ENCODE measurements at regions not wholly inside any gene's neighbourhood (a gene's known extent, or its start where the extent isn't known, plus 50 kb on each side); places are given as distances from the start of the nearest gene placed in this dataset.

DNA sequence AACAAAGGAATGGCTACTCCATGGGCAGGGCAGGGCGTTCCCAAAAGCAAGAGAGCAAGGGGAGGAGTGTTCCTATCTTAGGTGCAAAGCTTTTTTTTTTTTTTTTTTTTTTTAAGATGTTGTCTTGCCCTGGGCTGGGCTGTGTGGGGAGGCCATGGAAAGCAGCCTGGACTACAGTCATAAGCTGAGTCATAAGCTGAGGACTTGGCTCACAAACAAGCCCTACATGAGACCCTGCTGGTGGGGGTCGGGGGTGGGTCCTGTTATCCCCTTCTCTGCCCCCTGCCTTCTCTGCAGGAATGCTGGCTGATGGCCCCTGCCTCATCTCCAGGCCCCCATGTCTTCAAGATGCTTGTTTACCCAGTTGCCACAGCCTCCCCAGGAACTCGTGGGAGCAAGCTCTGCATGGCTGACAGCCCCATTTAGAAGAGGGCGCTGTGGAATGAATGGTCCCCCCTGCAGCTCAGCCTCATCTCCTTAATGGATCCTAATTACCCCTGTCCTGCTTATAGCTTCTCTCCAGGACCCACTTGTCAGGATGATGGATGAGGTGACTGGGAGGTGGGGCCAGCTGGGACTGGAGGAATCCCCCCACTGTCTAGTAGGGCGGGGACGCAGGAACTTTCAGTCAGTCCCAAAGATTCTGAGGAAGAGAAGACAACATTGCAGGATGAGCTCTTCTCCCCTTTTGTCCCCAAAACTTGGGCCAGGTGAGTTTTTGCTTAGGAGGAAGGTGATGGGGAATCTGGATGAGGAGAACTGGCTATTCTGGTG is 340.8 kb upstream of the PODXL start:
- DNase-seq: no peak

DNA sequence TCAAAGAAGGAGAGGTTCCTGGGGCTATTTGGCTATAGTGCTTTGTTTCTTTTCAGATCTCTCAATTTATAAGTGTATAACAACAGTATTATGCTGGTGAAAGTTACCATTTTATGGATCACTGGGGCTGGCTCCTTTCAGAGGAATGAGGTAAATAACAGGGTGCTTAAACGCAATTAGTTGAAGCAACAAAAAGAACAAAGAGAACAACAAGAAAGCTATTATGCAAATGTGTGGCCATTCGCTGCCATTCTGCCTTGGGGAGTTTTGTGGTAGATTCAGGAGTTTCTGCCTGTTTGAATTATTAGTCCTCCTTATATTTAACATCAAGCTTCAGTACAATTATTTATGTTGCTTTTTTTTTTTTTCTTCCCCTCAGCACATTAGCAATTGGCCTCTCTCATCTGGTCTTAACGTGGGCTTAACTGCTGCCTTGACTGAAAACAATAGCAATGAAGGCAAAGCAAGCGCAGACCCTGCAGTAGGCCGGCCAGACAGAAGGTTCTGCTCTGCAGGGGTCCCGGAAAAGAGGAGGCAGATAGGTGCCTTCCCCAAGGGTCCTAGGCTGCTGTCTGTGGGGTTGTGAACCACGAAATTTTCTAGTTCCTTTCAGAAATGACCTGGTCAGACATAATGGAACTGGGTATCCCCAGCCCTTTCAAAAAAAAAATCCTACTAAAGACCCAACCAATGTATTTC is 339.9 kb upstream of the PODXL start:
- DNase-seq: no peak

DNA sequence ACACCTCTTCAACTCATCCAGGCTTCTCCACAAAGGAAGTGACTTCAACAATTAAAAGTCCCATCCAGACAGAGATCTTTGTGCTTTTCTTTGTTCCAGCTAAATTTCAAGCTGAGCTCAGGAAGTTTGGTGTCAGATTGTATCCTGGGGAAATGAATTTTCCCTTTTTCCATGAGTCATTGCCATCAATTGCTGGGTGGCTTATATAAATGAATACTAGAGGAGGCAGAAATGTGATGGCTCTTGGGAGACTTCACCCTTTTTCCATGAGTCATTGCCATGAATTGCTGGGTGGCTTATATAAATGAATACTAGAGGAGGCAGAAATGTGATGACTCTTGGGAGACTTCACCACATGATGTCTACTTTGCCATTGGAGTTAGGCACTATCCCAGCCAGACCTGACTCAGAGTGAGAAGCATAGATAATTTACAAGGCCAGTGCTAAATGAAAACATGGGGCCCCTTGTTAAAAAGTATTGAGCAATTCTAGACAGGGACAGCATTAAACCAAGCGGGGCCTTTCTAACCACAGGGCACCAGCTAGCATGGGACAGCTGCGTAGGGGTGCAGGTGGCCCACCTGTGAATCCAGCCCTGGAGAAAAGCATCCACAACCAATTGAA is 339.2 kb upstream of the PODXL start:
- DNase-seq: no peak

DNA sequence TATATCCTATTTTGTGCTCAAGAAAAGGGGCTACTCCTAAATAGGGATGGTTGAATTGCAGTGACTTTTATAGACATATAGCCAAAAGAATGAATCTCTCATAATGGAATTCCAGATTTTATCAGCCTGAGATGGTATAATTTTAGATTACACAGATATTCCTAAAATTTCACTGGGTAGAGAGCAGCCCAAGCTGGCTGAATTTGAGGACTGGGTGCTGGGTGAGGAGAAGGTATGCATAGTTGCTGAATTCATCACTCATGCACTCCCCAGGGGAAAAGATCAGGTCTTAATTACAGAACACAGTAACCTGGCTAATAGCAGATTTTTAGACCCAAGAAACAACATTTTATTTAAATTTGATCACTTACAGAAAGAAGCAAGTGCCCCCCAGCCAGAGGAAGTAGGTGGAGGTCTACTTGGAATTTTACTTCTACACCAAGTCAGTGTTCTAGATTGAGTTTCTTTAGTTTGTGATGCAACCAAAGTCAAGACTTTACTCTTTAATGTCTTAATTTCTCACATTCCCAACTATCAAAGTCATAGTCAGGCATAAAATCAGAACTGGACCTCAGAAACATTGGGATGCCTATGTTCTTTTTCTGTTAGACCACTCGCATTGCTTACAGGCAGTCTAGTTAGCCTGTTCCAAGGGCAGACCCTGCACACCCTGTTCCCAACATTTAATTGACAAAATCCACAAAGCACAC is 337.4 kb upstream of the PODXL start:
- no peak for DNase-seq

DNA sequence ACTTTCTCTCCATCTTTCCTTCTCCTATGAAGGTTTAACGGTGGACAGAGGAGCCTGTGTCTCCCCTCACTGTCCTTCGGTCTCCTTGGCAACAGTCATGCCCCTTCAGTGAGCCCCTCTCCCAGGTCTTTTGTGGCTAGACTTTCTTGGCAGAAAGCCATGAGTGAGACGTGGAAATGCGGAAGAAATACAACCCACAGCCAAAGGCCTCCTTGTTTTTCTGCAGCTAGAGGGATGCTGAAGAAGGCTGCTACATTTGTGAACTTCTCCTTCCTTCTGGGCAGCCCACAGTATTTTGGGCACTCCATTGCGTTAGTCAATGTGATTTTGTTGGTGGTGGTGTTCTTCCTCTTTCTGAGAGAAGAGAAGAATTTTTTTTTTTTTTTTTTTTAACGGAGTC is 333.7 kb upstream of the PODXL start:
- DNase-seq: no peak

DNA sequence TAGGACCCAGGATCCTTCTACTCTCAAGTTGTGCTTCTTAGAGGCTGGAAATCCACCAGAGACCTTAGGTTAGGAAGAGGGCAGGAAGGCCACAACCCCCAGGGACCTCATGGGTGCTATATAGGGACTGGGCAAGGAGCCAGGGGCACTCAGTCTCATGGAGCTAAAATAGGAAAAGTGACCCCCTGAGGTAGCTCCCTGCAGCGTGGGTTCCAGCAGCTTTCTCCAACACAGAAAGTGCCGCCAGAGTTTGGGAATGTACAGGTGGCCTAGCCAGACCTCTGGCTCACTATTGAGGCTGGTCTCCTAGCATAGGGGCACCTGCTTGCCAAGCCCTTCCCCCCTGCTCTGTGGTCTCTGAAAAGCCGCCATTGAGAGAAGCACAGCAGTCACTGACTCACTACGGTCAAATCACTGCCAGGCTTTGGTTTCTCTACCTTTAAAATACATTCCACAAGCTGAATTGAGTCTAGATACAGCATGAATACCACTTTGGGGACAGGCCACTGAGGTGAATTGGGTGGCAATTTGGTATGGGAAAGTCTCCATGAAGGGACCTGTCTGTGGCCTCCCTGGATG is 333.2 kb upstream of the PODXL start:
- DNase-seq: no peak

DNA sequence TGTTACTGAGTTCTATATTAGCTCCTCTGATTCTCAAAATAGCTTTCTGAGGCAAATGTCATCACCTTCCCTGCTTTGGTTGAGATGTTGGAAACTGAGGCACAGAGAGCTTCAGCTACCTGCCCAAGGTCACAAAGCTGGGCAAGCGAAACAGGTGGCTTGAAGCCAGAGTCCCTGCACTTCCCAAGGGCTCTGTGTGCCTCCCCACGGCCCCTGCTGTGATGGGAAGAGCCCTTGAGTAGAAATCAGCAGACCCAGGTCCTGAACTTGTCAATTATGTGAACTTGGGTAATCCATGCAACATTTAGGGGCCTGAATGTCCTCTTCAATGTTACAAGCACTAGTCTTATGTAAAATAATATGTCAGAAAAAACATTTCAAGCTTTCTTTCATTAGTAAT is 327.3 kb upstream of the PODXL start:
- no peak for DNase-seq

DNA sequence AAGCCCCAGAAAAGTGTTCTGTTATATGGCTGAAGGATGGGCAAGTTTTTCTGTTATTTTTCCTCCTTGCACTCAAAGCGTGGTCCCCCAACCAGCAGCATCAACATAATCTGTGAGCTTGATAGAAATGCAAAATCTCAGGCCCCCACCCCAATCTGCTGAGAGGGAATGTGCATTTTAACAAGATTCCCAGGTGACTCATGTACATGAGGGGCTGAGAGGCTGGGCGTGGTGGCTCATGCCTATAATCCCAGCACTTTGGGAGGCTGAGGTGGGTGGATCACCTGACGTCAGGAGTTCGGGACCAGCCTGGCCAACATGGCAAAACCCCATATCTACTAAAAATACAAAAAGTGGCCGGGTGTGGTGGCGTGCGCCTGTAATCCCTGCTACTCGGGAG is 326.8 kb upstream of the PODXL start:
- DNase-seq: no peak

DNA sequence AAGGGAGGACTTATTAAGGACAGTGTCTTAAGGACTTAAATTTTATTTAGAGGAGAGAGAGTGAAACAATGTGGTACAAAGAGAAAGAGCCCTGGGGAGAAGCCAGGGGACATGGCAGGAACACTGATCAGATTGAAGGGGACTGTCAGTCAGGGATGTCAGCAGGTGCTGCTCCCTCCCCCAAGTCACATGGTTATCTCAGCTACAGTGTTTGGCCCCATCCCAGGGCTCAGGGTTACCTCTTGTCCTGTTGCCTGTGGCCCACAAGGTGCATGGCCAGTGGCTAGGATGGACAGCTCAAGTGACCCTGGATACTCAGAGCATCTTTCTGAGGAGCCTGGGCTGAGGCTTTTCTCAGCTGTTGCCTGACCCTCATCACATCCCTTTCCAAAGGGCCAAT is 325.9 kb upstream of the PODXL start:
- no peak for DNase-seq

DNA sequence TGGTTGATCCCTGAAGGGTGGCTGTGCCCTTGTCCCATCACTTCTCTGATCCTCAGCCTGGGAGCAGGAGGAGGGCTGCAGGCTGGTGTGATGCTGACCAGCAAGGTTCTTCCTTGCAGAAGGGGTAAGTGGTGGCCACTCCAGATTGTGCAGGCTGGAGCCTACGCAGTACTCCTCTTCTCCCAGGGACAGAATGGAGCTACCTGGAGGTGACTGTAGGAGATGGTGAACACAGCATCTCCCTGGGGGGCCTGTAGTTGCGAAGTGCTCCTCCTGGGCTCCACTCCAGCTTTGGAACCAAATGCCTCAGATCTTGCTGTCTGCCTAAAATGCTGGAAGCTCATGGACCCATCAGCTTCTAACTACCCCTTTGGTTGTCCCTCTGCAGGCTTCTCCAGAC is 323.6 kb upstream of the PODXL start:
- DNase-seq: no peak

DNA sequence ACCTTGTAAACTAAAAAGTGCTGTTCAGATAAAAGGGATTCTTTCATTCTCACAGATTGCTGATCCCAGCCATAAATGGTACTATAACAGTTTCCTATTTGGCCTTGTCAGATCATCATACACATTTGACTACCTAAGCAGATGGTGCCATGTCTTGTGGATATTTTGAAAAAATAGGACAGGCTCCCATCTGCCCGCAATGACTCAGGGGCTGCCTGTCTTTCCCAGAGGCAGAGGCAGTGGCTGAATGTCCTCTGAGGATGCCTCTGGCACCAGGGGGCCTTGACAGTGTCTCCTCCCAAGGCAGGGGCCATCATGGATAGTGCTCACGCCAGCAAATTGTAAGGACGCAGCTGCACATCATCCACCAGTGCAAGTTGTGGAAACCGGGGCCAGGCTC is 323.0 kb upstream of the PODXL start:
- DNase-seq: no peak

DNA sequence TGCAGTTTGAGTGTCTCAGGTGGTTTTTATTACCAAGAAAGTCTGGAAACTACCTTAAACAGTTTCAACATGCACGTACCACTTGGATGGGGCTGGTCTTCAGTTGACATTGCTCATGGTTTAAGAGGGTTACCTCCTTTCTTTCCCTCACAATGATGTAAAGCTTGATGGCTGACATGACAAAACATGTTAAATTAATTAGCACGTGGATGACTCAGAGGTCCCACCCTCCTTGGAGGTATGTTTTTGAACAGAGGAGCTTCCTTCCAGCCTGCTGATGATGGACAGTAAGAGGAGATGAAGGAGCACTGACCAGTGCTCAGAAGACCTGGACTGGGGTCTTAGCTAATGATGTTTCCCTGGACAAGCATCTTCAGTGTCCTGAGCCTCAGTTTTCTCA is 322.3 kb upstream of the PODXL start:
- DNase-seq: no peak

DNA sequence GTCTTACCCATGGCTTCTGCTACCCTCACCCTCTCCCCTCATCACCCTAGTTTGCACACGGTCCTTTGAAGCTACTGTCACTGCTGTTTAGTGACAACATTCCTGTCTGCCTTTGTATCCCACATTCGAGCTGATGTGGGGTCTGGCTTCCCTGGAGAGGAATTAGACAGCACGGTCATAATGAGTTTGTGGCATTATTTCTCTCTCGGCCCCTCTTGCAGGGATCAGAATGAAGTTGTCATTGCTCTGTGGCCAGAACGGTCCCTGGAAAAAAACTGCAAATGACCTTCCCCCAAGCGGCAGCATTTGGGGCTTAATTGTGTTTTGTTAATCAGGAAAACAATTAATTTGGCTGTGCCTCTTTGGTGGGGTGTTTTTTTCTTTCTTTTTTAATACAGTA is 317.2 kb upstream of the PODXL start:
- no peak for DNase-seq

DNA sequence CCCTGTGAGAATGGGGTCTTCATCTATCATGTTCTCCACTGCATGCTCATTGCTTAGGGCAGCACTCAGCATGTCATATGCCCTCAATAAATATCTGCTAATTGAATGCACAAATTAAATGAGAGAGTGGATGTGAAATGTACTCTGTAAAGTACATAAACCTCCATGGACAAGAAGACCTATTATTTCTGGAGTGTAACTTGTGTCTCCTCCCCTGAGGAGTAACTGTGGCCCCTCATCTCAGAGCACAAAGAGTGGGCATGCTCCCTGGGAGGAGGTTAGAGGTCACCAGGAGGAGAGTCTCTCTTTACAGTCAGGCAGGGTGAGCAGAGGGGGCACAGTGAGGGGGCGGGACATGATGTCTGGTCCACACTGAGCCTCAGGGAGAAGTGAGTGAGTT is 313.6 kb upstream of the PODXL start:
- no peak for DNase-seq

DNA sequence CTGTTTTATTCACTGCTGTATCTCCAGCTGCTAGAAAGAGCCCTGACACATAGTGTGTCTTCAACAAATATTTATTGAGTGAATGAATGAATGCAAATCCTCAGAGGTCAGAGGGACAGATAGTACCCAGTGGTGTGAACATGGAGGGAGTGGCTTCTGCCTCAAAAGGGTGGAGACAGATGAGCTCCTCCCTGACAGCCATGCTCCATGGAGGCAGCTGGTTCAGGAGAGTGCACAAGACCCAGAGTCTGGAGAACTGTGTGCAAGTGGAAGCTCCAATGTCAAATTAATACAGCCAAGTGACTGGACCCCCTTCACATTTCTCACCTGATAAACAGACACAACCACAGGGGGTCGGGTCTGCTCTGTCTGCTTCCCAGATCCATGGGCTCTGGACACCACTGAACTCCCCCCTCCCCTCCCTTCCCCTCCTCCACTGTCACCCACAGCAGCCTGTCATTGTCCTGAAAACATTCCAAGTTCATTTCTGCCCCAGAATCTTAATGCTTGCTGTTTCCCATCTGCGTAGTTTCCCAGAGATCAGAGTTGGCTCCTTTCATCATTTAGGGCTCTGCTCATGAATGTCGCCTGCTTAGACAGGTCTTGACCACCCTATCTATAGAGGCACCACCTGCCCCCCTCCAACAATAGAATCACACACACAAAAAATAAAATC is 312.9 kb upstream of the PODXL start:
- no peak for DNase-seq

DNA sequence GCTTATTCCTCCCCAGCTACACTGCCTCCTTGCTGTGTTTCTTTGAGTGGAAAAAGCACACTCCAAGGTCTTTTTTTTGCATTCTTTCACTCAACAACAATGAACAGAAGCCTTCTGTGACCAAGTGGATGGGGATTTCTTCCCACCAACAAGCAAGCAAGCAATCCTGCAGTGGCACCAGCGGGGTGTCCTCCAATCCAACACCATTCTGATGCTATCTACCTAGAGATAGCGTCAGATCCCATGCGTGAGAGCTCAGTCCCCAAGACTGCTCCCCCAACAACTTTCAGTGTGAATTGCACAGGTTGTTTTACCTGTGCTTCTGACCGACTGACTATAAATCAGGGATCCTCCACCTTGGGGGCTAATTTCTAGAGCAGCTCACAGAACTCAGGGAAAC is 311.0 kb upstream of the PODXL start:
- DNase-seq: no peak

DNA sequence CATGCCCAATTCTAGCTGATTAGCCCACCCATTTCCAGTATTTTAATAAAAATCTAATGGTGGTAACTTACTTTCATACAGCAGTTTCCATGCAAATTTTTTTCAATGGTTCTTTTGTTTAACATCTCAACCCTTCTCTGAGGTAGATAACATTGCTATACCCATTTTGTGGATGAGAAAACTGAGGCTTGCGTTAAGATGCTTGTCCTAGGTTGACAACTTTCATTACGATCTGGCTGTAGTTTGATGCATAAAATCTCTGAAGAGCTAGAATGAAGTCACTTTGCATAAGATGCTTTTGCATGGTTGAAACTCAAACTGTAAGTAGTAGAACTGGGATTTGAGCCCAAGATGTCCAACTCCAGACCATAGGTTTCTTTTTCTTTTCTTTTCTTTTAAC is 309.5 kb upstream of the PODXL start:
- DNase-seq: no peak

DNA sequence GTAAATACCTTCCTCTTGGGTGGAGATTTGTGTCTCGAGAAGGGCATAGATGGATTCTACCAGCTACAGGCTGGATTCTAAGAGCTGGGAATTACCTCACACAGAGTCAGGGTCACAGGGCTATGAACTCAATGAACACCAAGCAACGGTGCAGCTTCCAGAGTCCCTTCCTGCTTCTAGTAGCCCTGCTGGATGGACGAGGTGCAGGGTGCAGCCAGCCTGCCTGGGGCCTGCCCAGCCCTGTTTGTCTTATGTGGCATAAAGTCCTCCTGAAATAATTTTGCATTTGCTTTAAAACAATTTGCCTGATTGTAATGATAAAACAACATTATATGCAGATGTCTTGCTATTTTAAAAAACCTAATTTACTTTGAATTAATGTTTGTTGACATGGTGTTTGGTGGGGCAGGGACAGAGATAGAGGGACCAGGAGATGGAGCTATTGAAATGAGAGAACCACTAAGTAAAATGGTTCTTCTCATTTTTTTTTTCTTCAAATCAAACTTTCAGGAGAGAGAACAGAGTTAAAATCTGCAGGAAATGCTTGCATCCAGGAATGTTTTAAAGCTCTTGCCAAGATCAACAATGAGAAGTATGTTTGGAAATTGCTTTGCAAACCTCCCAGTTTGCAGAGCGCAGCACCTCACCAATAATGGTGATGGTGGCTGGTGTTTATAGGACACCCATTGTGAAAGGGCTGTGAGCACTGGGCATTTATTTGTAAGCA is 305.4 kb upstream of the PODXL start:
- no peak for DNase-seq

DNA sequence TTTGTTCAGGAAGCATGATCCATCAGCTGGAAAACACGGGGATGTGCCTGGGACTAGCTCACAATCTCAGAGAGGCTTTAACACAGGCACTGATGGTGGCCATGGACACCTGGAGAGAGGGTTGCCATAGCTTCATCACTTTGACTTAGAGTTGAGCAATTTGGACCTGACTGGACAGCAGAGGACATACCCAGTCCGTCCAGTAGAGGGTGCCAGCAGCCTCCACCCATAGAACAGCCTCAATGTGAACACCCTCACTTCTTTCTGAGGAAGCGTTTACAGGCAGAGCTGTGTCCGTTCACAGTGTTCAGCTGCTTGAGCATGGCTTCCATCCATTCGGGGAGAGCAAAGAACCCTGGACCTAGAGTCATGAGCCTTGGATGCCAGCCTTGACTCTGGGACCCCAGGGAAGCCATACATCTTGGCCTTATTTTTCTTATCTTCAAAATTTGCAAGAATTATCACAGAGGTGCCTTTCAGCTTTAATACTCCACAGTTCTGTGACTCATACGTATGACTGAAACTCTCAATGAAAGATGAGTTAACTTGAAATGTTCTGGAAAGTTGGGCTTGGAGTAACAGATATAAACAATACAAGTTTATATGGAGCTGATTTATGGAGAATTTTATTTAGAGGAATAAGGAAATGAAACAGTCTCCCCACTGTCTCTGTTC is 302.9 kb upstream of the PODXL start:
- peak; percentile 27 for DNase-seq

DNA sequence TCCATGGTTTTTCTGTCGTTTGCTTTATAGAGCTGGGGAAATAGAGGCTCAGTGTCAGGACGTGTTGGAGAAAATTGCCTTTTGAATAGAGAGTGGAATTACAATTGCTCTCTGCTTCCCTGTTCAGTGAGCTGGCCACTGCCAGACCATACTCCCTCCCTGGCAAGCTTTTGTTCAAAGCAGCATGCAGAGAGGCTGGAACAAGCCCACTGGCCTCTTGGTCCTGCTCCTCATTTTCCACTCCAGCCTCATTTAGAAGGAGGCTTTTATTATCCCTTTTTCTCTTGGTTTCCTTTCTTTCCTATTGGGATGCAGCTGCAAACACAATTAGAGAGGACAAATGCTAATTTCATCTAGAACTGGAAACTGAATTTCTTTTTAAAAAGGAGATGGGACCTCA is 302.2 kb upstream of the PODXL start:
- no peak for DNase-seq

DNA sequence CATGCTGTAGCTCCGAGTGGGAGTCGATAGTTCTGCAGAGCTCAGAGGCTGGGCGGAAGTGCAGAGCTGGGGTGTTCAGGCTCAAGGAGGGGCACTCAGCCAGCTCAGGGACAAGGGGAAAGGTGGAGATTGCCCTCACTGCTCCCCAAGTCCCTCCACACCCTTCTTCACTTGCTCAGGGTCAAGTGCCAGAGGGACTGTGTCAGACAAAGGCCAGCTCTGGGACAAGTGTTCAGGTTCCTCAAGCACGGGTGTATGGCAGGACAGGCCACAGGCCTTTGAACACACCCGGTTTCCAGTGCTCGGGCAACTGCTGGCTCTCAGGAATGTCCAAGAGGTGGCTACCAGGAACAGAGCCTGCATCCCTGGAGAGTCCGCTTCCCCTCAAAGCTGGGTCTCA is 293.0 kb upstream of the PODXL start:
- DNase-seq: no peak

Data from right kidney (tissue), 1 donor.